DMS 273 (cell line): ENCODE measurements at regions not wholly inside any gene's neighbourhood (a gene's known extent, or its start where the extent isn't known, plus 50 kb on each side); places are given as distances from the start of the nearest gene placed in this dataset.
"Not testable (repeated sequence)": the region's sequence is repeated elsewhere in the genome, so short reads cannot be mapped to it uniquely, and the experiment has no call there.

ENCODE experiments used
- DNase-seq: peaks from one replicate; lab custom pipeline; 2025; ENCODE audit not compliant: unreplicated experiment; lab: John Stamatoyannopoulos, UW

GRCh38 chr5:21613971-21614488 is 1239.1 kb downstream of the CDH12 start:
- DNase-seq, result no peak

GRCh38 chr5:21603796-21604195 is 1249.3 kb downstream of the CDH12 start:
- DNase-seq, result no peak

GRCh38 chr5:21594566-21594965 is 1258.6 kb downstream of the CDH12 start:
- DNase-seq, result no peak

GRCh38 chr5:21593261-21593660 is 1259.9 kb downstream of the CDH12 start:
- no peak for DNase-seq

- no peak for DNase-seq
These were observed 1271.6 kb downstream of the CDH12 start for GRCh38 chr5:21581508-21581907.

GRCh38 chr5:21574961-21575360 is 1278.2 kb downstream of the CDH12 start:
- no peak for DNase-seq

GRCh38 chr5:21574438-21574837 is 1278.7 kb downstream of the CDH12 start:
- DNase-seq, result no peak

- peak; percentile 17 for DNase-seq
These were observed 1279.5 kb downstream of the CDH12 start for GRCh38 chr5:21573416-21574314.

- DNase-seq, result not testable (repeated sequence)
These were observed 1281.9 kb downstream of the CDH12 start for GRCh38 chr5:21571196-21571595.

GRCh38 chr5:21559109-21559508 is 1294.0 kb downstream of the CDH12 start:
- not testable (repeated sequence) for DNase-seq

GRCh38 chr5:21552263-21552662 is 1300.9 kb downstream of the CDH12 start:
- DNase-seq, result not testable (repeated sequence)

GRCh38 chr5:21550916-21551315 is 1302.2 kb downstream of the CDH12 start:
- DNase-seq, result not testable (repeated sequence)

GRCh38 chr5:21547656-21548055 is 1305.5 kb downstream of the CDH12 start:
- DNase-seq, result not testable (repeated sequence)

- DNase-seq, result not testable (repeated sequence)
These were observed 1318.0 kb downstream of the CDH12 start for GRCh38 chr5:21535114-21535513.

GRCh38 chr5:21521157-21521556 is 1332.0 kb downstream of the CDH12 start:
- DNase-seq, result not testable (repeated sequence)

GRCh38 chr5:21496926-21497325 is 1356.2 kb downstream of the CDH12 start:
- not testable (repeated sequence) for DNase-seq

- not testable (repeated sequence) for DNase-seq
These were observed 1357.1 kb downstream of the CDH12 start for GRCh38 chr5:21496056-21496455.

GRCh38 chr5:21495235-21495634 is 1357.9 kb downstream of the CDH12 start:
- DNase-seq, result not testable (repeated sequence)

GRCh38 chr5:21494033-21494432 is 1359.1 kb downstream of the CDH12 start:
- not testable (repeated sequence) for DNase-seq

GRCh38 chr5:21491182-21491581 is 1362.0 kb downstream of the CDH12 start:
- not testable (repeated sequence) for DNase-seq

- not testable (repeated sequence) for DNase-seq
These were observed 1364.3 kb downstream of the CDH12 start for GRCh38 chr5:21488828-21489227.

GRCh38 chr5:21485458-21486000 is 1367.6 kb downstream of the CDH12 start:
- DNase-seq, result not testable (repeated sequence)
